A204.1 (cell line): ENCODE measurements at regions not wholly inside any gene's neighbourhood (a gene's known extent, or its start where the extent isn't known, plus 50 kb on each side); places are given as distances from the start of the nearest gene placed in this dataset.
"Not testable (repeated sequence)": the region's sequence is repeated elsewhere in the genome, so short reads cannot be mapped to it uniquely, and the experiment has no call there.

Experiments
- FAIRE-seq: peaks from 2 replicates; lab custom pipeline; 2012; peaks lifted over from hg19 to GRCh38; lab: Jason Lieb, UNC

GRCh38 chr3:21237638-21238037 is 513.4 kb downstream of the ZNF385D start:
- no peak for FAIRE-seq

GRCh38 chr3:21235491-21235890 is 515.5 kb downstream of the ZNF385D start:
- no peak for FAIRE-seq

- no peak for FAIRE-seq
These were observed 516.1 kb downstream of the ZNF385D start for GRCh38 chr3:21234933-21235332.

DNA sequence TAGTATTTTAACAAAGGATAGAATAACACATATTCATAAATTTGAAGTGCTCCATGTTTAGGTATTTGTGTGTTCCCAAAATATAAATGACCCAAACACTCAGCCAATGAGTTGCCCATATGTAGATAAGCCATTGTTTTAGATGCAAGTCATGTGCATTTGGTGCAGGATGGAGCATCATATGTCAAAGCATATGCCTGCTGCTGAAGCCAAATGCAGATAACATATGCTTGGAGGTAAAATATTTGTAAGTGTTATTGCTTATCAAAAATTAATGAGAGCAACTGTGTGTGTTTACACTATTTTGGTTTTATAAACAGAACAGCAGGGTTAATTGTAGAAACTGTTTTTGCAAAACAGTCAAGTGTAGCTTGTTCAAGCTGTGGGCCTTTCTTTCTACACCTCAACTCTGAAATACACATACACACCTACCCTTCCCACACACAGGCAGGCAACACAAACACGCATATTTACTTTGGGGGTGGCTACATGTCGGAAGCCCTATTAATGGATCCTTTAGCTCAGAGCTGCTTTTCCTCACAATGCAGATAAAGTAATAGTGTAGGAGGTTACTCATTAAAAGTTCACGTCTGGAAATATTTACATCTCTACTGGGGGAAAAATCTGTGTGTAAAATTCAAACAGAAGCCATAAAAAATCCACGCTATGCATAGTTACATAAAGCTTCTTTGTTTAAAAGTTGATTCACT is 521.4 kb downstream of the ZNF385D start:
- no peak for FAIRE-seq

DNA sequence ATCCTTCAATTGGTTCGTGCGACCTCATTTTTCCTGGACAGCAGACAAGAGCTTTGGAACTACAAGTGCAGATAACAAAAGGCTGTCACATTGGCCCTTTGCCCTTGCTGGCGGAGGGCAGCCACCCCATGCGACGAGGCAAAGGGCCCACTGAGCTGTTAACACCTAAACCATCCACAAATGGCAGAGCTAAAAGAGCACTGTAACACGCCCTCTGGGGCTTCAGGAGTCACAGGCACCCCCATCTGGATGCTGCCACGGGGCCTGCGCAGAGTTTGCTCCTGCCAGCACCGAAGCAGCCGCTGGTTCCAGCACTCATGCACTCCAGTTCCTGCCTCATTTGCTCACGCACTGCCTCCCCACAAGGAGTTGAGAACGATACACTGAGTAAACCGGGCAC is 524.9 kb downstream of the ZNF385D start:
- FAIRE-seq, result no peak

GRCh38 chr3:21220944-21221343 is 530.1 kb downstream of the ZNF385D start:
- no peak for FAIRE-seq

GRCh38 chr3:21216598-21216997 is 534.4 kb downstream of the ZNF385D start:
- no peak for FAIRE-seq

- not testable (repeated sequence) for FAIRE-seq
These were observed 546.9 kb downstream of the ZNF385D start for GRCh38 chr3:21204122-21204521.

GRCh38 chr3:21195203-21195602 is 555.8 kb downstream of the ZNF385D start:
- no peak for FAIRE-seq

- not testable (repeated sequence) for FAIRE-seq
These were observed 557.0 kb downstream of the ZNF385D start for GRCh38 chr3:21194036-21194435.

DNA sequence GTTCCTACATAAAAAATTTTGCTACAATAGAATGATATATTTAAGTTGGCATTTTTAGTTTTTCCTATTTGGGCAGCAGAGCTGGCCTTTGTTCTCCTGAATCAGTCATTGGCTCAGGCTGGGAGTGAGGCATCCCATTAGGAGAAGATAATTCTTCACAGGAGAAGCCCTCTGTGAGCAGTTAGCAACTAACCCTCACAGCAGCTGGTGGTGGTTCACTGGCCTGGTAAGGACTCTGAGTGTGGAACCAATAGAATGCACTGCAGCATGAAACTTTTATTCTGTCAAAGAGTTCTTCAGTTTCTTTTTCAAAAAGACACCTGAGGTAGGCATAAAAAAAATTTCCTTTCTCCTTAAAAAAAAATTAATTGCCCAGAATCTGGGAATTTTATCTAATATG is 562.6 kb downstream of the ZNF385D start:
- no peak for FAIRE-seq

GRCh38 chr3:21185816-21186314 is 565.1 kb downstream of the ZNF385D start:
- no peak for FAIRE-seq

DNA sequence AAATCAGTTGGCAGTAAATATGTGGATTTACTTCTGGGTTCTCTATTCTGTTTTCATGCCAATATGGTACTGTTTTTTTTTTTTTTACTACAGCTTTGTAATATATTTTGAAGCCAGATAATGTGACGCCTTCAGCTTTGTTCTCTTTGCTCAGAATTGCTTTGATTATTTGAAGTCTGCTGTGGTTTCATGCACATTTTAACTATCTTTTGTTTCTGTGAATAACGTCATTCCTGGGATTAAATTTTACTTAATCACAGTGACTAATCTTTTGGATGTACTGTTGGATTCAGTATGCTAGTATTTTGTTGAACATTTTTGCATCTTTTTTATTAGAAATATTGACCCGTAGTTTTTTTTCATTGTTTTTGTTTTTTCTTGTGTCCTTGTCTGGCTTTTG is 576.5 kb downstream of the ZNF385D start:
- FAIRE-seq, result no peak

DNA sequence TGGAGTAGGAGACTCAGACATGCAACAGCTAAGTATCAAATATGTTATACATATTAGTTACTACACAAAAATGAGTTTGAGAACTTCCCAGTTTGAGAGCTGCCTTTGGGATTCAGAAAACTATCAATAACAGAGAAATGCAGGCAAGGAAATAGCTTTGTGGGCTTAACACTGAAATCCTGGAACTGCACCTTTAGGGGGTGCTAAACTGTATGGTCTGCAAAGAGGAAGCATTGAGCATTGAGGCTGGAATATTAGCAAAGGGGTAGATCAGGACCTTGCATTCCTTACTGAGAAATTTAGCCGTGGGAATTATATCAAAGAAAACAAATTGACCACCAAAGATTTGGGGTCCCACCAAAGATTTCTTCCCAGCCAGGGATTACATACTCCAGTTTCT is 580.0 kb downstream of the ZNF385D start:
- FAIRE-seq, result no peak

DNA sequence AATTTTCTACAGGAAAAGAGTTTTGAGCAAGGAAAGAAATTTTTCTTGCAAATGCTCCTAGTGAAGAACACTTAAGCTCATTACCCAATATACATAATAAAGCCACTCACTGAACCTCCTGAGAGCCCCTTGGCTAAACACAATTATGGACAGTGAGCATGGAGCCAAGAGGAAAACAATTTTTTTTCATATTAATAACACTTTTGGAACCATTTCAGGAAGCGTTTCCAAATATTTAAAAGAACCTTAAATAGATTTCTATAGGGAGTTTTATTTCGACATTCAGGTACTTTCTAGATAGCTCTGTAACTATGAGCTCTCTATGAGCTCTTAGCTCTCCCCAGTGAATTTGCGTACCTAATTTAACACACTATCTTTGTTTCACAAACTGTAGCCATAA is 581.1 kb downstream of the ZNF385D start:
- FAIRE-seq, result no peak

DNA sequence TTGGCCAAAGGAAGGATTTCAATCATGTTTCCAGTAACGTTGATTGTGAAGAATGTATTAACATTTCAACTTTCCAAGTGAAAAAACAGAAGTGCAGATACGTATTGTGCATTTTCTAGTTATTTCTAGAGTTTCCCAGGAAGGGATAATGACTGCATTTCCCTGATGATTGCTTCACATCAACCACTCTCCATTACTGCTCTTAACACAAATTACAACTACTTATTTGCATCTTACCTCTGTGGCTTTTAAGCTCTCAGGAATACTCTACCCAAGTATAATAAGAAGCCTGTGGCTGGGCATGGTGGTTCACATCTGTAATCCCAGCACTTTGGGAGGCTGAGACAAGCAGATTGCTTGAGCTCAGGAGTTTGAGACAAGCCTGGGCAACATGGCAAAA is 582.5 kb downstream of the ZNF385D start:
- no peak for FAIRE-seq

DNA sequence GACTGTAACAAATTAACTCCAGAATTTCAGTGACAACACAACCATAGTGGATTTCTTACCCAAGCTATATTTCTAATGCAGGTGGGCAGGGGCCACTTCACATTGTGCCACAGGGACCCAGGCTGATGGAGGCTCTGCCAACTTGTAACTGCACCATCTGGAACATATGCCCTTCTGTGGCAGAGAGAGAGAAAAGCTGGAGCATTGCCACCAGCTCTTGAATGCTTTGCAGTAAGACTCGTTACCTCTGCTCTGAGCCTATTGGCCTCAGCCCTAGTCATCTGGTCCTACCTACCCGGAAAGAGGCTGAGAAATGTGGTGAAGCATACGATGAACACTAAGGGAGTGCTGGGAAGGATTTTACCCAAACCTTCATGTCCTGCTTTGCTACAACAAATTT is 587.1 kb downstream of the ZNF385D start:
- no peak for FAIRE-seq

GRCh38 chr3:21159543-21159906 is 591.5 kb downstream of the ZNF385D start:
- FAIRE-seq, result no peak

- FAIRE-seq, result no peak
These were observed 592.0 kb downstream of the ZNF385D start for GRCh38 chr3:21158861-21159542.

DNA sequence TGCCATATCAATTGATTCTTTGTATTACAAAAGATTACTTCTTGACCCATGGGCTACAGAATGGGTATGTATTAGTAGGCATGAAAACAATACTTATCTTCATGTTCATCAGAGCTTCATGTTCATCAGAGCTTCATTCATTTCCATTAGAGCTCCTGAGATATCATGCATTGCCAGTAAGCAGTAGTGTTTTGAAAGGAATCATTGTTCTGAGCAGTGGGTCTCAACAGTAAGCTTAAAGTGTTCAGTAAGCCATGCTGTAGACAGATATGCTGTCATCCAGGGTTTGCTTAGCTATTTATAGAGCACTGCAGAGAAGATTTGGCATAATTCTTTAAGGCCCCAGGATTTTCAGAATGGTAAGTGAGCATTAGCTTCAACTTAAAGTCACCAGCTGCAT is 596.1 kb downstream of the ZNF385D start:
- FAIRE-seq, result no peak

- no peak for FAIRE-seq
These were observed 598.5 kb downstream of the ZNF385D start for GRCh38 chr3:21152555-21152954.

DNA sequence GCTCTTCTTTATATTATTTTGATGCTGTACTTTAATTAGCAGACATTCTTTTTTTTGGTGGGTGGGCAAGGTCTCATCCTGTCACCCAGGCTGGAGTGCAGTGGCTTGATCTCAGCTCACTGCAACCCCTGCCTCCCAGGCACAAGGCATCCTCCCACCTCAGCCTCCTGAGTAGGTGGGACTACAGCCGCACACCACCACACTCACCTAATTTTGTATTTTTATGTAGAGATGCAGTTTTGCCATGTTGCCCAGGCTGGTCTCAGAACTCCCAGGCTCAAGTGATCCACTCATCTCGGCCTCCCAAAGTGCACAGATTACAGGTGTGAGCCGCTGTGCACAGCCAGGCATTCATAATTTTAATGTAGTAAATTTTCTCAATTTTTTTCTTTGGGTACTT is 608.1 kb downstream of the ZNF385D start:
- no peak for FAIRE-seq

- no peak for FAIRE-seq
These were observed 609.0 kb downstream of the ZNF385D start for GRCh38 chr3:21142031-21142430.

- no peak for FAIRE-seq
These were observed 610.2 kb downstream of the ZNF385D start for GRCh38 chr3:21140785-21141184.
